Neural progenitor cell (in vitro differentiated cells): ENCODE measurements at regions not wholly inside any gene's neighbourhood (a gene's known extent, or its start where the extent isn't known, plus 50 kb on each side); places are given as distances from the start of the nearest gene placed in this dataset.

ENCODE experiments used
- DNase-seq: peaks from one replicate; pipeline ENCODE4 v3.0.0-alpha.2; 2016; ENCODE audit warnings: low spot score
- H2AFZ ChIP-seq: fragments of 200-600 bp; sonication (generic); replicated peaks from 2 replicates; pipeline ENCODE4 v1.6.1; 2016; ENCODE audit warnings: antibody characterized with exemption
- H3F3A ChIP-seq: fragments of 200-600 bp; sonication (generic); 2 replicates; pipeline ENCODE4 v1.6.1; 2016; ENCODE audit warnings: antibody characterized with exemption, low read depth
- H3K27ac ChIP-seq: fragments of 200-600 bp; sonication (generic); 2 replicates; pipeline ENCODE4 v1.5.1; 2016; ENCODE audit warnings: mild to moderate bottlenecking
- H3K27me3 ChIP-seq: fragments of 200-600 bp; sonication (generic); 2 replicates; pipeline ENCODE4 v1.6.1; 2016; ENCODE audit warnings: mild to moderate bottlenecking, moderate library complexity
- H3K36me3 ChIP-seq: fragments of 200-600 bp; sonication (generic); 2 replicates; pipeline ENCODE4 v1.5.1; 2016
- H3K4me1 ChIP-seq: fragments of 200-600 bp; sonication (generic); 2 replicates; pipeline ENCODE4 v1.6.1; 2016; ENCODE audit warnings: mixed run types
- H3K4me2 ChIP-seq: fragments of 200-600 bp; sonication (generic); 2 replicates; pipeline ENCODE4 v1.6.1; 2016
- H3K4me3 ChIP-seq: fragments of 200-600 bp; sonication (generic); 2 replicates; pipeline ENCODE4 v1.5.1; 2016
- H3K79me2 ChIP-seq: fragments of 200-600 bp; sonication (generic); 2 replicates; pipeline ENCODE4 v1.6.1; 2016; ENCODE audit warnings: low read depth
- H3K9ac ChIP-seq: fragments of 200-600 bp; sonication (generic); 2 replicates; pipeline ENCODE4 v1.6.1; 2016
- H3K9me3 ChIP-seq: fragments of 200-600 bp; sonication (generic); 2 replicates; pipeline ENCODE4 v1.5.1; 2016; ENCODE audit warnings: low read depth
- H4K20me1 ChIP-seq: fragments of 200-600 bp; sonication (generic); 2 replicates; pipeline ENCODE4 v1.6.1; 2016; ENCODE audit warnings: low read depth
- H3K27ac Mint-ChIP-seq: 3 replicates; pipeline ENCODE4 v1.8.0; 2021; ENCODE audit warnings: mixed read lengths
- H3K27me3 Mint-ChIP-seq: 2 replicates; pipeline ENCODE4 v1.8.0; 2022; ENCODE audit warnings: low read depth, mild to moderate bottlenecking, inconsistent platforms, moderate library complexity, mixed read lengths; ENCODE audit not compliant: insufficient read depth
- H3K36me3 Mint-ChIP-seq: 3 replicates; pipeline ENCODE4 v1.8.0; 2021; ENCODE audit warnings: mixed read lengths
- H3K4me1 Mint-ChIP-seq: 3 replicates; pipeline ENCODE4 v1.8.0; 2021; ENCODE audit warnings: mixed read lengths
- H3K4me3 Mint-ChIP-seq: 3 replicates; pipeline ENCODE4 v1.8.0; 2021; ENCODE audit warnings: mild to moderate bottlenecking, moderate library complexity, mixed read lengths
- H3K9me3 Mint-ChIP-seq: 3 replicates; pipeline ENCODE4 v1.8.0; 2020; ENCODE audit warnings: mixed read lengths
- CTCF ChIP-seq: fragments of 200-600 bp; sonication (generic); IDR thresholded peaks from 2 replicates; pipeline ENCODE4 v1.5.1; 2017; ENCODE audit warnings: antibody characterized with exemption, mild to moderate bottlenecking
- EZH2 ChIP-seq: fragments of 200-600 bp; sonication (generic); IDR thresholded peaks from 2 replicates; pipeline ENCODE4 v1.6.1; 2017; ENCODE audit warnings: antibody characterized with exemption, mild to moderate bottlenecking, moderate library complexity
- EZH2phosphoT487 ChIP-seq: fragments of 200-600 bp; sonication (generic); IDR thresholded peaks from 2 replicates; pipeline ENCODE4 v1.6.1; 2017; ENCODE audit warnings: antibody characterized with exemption

- Mint-ChIP-seq H3K4me1 (peaks cover 4% of the 10 kb centered on the region), H3K4me3 (no peak overlapping the region), H3K36me3 (no peaks in the 10 kb centered on the region), H3K9me3 (no peaks in the 10 kb centered on the region), H3K27me3 (peaks cover 6% of the 10 kb centered on the region), H3K27ac (no peak overlapping the region)
- Histone ChIP-seq H3K79me2 (no peaks in the 10 kb centered on the region), H3K4me2 (no peak overlapping the region), H2AFZ (no peak overlapping the region), H3K27me3 (no peaks in the 10 kb centered on the region), H3K9me3 (no peaks in the 10 kb centered on the region), H3F3A (no peaks in the 10 kb centered on the region), H3K4me1 (no peaks in the 10 kb centered on the region), H3K36me3 (no peaks in the 10 kb centered on the region), H3K9ac (no peak overlapping the region), H3K4me3 (no peak overlapping the region), H4K20me1 (no peaks in the 10 kb centered on the region), H3K27ac (no peak overlapping the region)
- DNase-seq = no peak
- TF ChIP-seq CTCF (no peak), EZH2phosphoT487 (no peak), EZH2 (no peak)
Measured at GRCh38 chr16:65838001-65838400, 528.5 kb upstream of the CDH5 start.

GRCh38 chr16:65837464-65837863 lies 529.0 kb upstream of the CDH5 start:
- Histone ChIP-seq H3K79me2 (no peaks in the 10 kb centered on the region), H3K36me3 (no peaks in the 10 kb centered on the region), H3K27me3 (no peaks in the 10 kb centered on the region), H3K4me1 (no peaks in the 10 kb centered on the region), H3K27ac (no peak overlapping the region), H4K20me1 (no peaks in the 10 kb centered on the region), H3K9me3 (no peaks in the 10 kb centered on the region), H3K4me3 (no peak overlapping the region), H3K9ac (no peak overlapping the region), H2AFZ (no peak overlapping the region), H3F3A (no peaks in the 10 kb centered on the region), H3K4me2 (no peak overlapping the region)
- no peak for DNase-seq
- H3K9me3 Mint-ChIP-seq = no peaks in the 10 kb centered on the region
- H3K36me3 Mint-ChIP-seq = no peaks in the 10 kb centered on the region
- H3K27me3 Mint-ChIP-seq = peaks cover 6% of the 10 kb centered on the region
- H3K27ac Mint-ChIP-seq = no peak overlapping the region
- TF ChIP-seq EZH2 (no peak), CTCF (no peak), EZH2phosphoT487 (no peak)
- H3K4me3 Mint-ChIP-seq = no peak overlapping the region
- peaks cover 7% of the 10 kb centered on the region for H3K4me1 Mint-ChIP-seq

GRCh38 chr16:65834688-65835087 lies 531.8 kb upstream of the CDH5 start:
- H3K79me2 ChIP-seq = no peaks in the 10 kb centered on the region
- TF ChIP-seq CTCF (no peak), EZH2phosphoT487 (no peak), EZH2 (no peak)
- H3K27me3 Mint-ChIP-seq = peaks cover 6% of the 10 kb centered on the region
- no peaks in the 10 kb centered on the region for H3K4me1 ChIP-seq
- no peak overlapping the region for H3K27ac ChIP-seq
- no peak for DNase-seq
- no peaks in the 10 kb centered on the region for H3K9me3 ChIP-seq
- H2AFZ ChIP-seq = no peak overlapping the region
- H3K4me2 ChIP-seq = no peak overlapping the region
- H4K20me1 ChIP-seq = no peaks in the 10 kb centered on the region
- no peak overlapping the region for H3K27ac Mint-ChIP-seq
- H3K36me3 ChIP-seq = no peaks in the 10 kb centered on the region
- no peaks in the 10 kb centered on the region for H3K27me3 ChIP-seq
- no peak overlapping the region for H3K4me3 ChIP-seq
- no peaks in the 10 kb centered on the region for H3F3A ChIP-seq
- no peaks in the 10 kb centered on the region for H3K9me3 Mint-ChIP-seq
- H3K4me3 Mint-ChIP-seq = no peak overlapping the region
- H3K9ac ChIP-seq = no peak overlapping the region
- H3K36me3 Mint-ChIP-seq = no peaks in the 10 kb centered on the region
- peaks cover 12% of the 10 kb centered on the region for H3K4me1 Mint-ChIP-seq
